ENCODE measurements at regions not wholly inside any gene's neighbourhood (a gene's known extent, or its start where the extent isn't known, plus 50 kb on each side); places are given as distances from the start of the nearest gene placed in this dataset.

DNA sequence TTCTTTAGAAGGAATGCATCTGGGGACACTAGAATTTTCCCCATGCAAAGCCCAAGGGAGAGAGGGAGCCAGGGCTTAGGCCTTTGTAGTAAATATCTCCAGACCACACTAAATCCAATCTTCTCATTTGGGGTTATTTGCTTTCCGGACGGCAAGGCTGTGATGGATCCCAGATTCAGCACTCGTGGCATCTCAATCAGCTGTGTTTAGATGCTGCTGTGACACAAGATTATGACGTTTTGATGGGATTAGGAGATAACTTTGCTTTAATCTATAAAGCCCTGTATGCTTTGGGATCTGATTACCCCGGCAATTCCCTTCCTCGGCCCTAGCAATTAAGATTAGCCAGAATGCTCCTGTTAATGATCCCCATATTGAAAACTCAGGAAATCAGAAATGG, 686.7 kb upstream of the TBX3 start:
- H3K79me2 ChIP-seq (ENCODE audit: control insufficient read depth, insufficient read depth, low read length) = no peaks in the 10 kb centered on the region
- no peak for DNase-seq (ENCODE audit: extremely low read depth in 1 of 4, low spot score in 3 of 4)
- H3K27me3 ChIP-seq (ENCODE audit: control insufficient read depth in 2 of 2, insufficient read depth in 2 of 2, low read length in 2 of 2) = no peaks in the 10 kb centered on the region
- in situ Hi-C loops (cut with MboI) = no loop called here
- H2AFZ ChIP-seq (ENCODE audit: low read depth, low read length) = no peak overlapping the region
- TF ChIP-seq ZC3H11A (IDR thresholded peaks at IDR 0.05; ENCODE audit: low read depth, low read length) (no peak), ATF7 (IDR thresholded peaks at IDR 0.05) (no peak), TAF15 (IDR thresholded peaks at IDR 0.05; ENCODE audit: low read depth, low read length) (no peak), NR1H2 (CRISPR knock-in tag; IDR thresholded peaks at IDR 0.05) (no peak)
- TF ChIP-seq, protein P1, sequence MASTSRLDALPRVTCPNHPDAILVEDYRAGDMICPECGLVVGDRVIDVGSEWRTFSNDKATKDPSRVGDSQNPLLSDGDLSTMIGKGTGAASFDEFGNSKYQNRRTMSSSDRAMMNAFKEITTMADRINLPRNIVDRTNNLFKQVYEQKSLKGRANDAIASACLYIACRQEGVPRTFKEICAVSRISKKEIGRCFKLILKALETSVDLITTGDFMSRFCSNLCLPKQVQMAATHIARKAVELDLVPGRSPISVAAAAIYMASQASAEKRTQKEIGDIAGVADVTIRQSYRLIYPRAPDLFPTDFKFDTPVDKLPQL (IDR thresholded peaks at IDR 0.05; ENCODE audit: extremely low read depth, insufficient read length) = no peak
- TF ChIP-seq, protein P2, sequence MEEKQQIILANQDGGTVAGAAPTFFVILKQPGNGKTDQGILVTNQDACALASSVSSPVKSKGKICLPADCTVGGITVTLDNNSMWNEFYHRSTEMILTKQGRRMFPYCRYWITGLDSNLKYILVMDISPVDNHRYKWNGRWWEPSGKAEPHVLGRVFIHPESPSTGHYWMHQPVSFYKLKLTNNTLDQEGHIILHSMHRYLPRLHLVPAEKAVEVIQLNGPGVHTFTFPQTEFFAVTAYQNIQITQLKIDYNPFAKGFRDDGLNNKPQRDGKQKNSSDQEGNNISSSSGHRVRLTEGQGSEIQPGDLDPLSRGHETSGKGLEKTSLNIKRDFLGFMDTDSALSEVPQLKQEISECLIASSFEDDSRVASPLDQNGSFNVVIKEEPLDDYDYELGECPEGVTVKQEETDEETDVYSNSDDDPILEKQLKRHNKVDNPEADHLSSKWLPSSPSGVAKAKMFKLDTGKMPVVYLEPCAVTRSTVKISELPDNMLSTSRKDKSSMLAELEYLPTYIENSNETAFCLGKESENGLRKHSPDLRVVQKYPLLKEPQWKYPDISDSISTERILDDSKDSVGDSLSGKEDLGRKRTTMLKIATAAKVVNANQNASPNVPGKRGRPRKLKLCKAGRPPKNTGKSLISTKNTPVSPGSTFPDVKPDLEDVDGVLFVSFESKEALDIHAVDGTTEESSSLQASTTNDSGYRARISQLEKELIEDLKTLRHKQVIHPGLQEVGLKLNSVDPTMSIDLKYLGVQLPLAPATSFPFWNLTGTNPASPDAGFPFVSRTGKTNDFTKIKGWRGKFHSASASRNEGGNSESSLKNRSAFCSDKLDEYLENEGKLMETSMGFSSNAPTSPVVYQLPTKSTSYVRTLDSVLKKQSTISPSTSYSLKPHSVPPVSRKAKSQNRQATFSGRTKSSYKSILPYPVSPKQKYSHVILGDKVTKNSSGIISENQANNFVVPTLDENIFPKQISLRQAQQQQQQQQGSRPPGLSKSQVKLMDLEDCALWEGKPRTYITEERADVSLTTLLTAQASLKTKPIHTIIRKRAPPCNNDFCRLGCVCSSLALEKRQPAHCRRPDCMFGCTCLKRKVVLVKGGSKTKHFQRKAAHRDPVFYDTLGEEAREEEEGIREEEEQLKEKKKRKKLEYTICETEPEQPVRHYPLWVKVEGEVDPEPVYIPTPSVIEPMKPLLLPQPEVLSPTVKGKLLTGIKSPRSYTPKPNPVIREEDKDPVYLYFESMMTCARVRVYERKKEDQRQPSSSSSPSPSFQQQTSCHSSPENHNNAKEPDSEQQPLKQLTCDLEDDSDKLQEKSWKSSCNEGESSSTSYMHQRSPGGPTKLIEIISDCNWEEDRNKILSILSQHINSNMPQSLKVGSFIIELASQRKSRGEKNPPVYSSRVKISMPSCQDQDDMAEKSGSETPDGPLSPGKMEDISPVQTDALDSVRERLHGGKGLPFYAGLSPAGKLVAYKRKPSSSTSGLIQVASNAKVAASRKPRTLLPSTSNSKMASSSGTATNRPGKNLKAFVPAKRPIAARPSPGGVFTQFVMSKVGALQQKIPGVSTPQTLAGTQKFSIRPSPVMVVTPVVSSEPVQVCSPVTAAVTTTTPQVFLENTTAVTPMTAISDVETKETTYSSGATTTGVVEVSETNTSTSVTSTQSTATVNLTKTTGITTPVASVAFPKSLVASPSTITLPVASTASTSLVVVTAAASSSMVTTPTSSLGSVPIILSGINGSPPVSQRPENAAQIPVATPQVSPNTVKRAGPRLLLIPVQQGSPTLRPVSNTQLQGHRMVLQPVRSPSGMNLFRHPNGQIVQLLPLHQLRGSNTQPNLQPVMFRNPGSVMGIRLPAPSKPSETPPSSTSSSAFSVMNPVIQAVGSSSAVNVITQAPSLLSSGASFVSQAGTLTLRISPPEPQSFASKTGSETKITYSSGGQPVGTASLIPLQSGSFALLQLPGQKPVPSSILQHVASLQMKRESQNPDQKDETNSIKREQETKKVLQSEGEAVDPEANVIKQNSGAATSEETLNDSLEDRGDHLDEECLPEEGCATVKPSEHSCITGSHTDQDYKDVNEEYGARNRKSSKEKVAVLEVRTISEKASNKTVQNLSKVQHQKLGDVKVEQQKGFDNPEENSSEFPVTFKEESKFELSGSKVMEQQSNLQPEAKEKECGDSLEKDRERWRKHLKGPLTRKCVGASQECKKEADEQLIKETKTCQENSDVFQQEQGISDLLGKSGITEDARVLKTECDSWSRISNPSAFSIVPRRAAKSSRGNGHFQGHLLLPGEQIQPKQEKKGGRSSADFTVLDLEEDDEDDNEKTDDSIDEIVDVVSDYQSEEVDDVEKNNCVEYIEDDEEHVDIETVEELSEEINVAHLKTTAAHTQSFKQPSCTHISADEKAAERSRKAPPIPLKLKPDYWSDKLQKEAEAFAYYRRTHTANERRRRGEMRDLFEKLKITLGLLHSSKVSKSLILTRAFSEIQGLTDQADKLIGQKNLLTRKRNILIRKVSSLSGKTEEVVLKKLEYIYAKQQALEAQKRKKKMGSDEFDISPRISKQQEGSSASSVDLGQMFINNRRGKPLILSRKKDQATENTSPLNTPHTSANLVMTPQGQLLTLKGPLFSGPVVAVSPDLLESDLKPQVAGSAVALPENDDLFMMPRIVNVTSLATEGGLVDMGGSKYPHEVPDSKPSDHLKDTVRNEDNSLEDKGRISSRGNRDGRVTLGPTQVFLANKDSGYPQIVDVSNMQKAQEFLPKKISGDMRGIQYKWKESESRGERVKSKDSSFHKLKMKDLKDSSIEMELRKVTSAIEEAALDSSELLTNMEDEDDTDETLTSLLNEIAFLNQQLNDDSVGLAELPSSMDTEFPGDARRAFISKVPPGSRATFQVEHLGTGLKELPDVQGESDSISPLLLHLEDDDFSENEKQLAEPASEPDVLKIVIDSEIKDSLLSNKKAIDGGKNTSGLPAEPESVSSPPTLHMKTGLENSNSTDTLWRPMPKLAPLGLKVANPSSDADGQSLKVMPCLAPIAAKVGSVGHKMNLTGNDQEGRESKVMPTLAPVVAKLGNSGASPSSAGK (IDR thresholded peaks at IDR 0.05) = no peak
- TF ChIP-seq, protein P3, sequence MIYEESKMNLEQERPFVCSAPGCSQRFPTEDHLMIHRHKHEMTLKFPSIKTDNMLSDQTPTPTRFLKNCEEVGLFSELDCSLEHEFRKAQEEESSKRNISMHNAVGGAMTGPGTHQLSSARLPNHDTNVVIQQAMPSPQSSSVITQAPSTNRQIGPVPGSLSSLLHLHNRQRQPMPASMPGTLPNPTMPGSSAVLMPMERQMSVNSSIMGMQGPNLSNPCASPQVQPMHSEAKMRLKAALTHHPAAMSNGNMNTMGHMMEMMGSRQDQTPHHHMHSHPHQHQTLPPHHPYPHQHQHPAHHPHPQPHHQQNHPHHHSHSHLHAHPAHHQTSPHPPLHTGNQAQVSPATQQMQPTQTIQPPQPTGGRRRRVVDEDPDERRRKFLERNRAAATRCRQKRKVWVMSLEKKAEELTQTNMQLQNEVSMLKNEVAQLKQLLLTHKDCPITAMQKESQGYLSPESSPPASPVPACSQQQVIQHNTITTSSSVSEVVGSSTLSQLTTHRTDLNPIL (CRISPR knock-in tag; IDR thresholded peaks at IDR 0.05) = no peak
- H3K9ac ChIP-seq (ENCODE audit: insufficient read depth in 1 of 2, low read depth in 2 of 2, low read length in 2 of 2) = no peak overlapping the region
- POLR2A ChIA-PET = no interaction called here
- no peaks in the 10 kb centered on the region for H3K9me3 ChIP-seq (replicated peaks; ENCODE audit: control insufficient read depth, insufficient read depth, low read depth, low read length)
- no peaks in the 10 kb centered on the region for H3K4me1 ChIP-seq (replicated peaks in 1 of 2; ENCODE audit: control insufficient read depth in 2 of 2, insufficient read depth in 2 of 2, low read length in 2 of 2)
- no peaks in the 10 kb centered on the region for H3K9me1 ChIP-seq (ENCODE audit: control insufficient read depth, insufficient read depth, low read length)
- no TSS peak for BruUV-seq (replicated peaks)
- H4K20me1 ChIP-seq (replicated peaks; ENCODE audit: control insufficient read depth, insufficient read depth, low read length) = no peaks in the 10 kb centered on the region
- no peak for ATAC-seq
- no peaks in the 10 kb centered on the region for H3K36me3 ChIP-seq (ENCODE audit: control insufficient read depth, insufficient read depth, low read length)
- intact Hi-C loops (cut with micrococcal nuclease) = no loop called here
- H3K4me3 ChIP-seq = no peak overlapping the region
- H3K27ac ChIP-seq (ENCODE audit: extremely low read depth, low read depth, low read length) = no peak overlapping the region
- no peak overlapping the region for H3K4me2 ChIP-seq (ENCODE audit: insufficient read depth, low read length)
- WGBS (ENCODE audit: insufficient coverage, low coverage, missing lambda C conversion rate) = 0% methylated on average over 6 of the region's 6 CpGs
- FAIRE-seq = no peak
- CTCF ChIA-PET (ENCODE audit: low intra/inter-chr PET ratio) = no interaction called here

Measured in K562 (cell line).